Body of pancreas (tissue), 4 donors: ENCODE measurements at regions not wholly inside any gene's neighbourhood (a gene's known extent, or its start where the extent isn't known, plus 50 kb on each side); places are given as distances from the start of the nearest gene placed in this dataset.

Experiments
- POLR2A ChIP-seq, 3 donors: fragments of 450-650 bp; IDR thresholded peaks; one replicate each; pipeline ENCODE4 v1.6.1; 2016; ENCODE audit warnings: antibody characterized with exemption in 3 of 3, mild to moderate bottlenecking in 2 of 3
- TF ChIP-seq, protein P1 (sequence below), 7 experiments: fragments of 450-650 bp in 4 of 7; fragments of 200-600 bp in 3 of 7; sonication (generic) in 3 of 7; IDR thresholded peaks; one replicate each; pipeline ENCODE4 v1.5.1; 2016 to 2019; ENCODE audit warnings: antibody characterized with exemption in 7 of 7

DNA sequence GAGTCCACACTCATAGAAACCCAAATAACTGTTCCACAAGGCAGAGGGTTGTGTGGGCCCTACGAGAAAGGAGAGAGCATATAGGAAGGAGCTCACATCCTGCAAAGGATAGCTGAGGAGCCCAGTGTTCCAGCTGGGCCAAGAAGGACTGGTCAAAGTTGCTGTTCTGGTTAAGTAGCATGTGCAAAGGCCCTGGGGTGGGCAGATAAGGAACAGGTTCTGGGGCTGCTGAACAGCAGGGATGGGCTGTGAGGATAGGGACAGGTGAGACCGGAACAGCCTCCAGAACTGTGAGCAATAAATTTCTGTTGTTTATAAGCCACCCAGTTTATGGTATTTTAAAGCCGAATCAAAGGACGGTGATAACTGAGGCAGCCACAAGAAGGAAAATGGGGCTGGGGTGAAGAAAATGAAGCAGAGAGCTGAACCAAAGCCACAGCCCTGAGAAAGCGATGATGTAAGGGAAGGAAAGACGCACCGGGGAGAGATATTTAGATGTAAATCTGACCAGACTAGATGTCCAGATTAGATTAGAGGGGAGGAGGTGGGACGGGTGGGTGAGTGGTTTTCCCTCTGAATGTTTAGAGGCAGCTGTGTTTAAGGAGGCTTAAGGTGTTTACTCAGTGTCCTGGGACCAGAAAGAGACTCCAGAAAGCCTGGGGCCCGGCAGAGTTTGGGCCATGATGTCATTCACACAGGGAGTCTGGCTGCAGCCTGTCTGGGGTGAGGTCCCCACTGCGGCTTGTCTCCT, 180.8 kb upstream of the BCOR start:
- TF ChIP-seq, protein P1, sequence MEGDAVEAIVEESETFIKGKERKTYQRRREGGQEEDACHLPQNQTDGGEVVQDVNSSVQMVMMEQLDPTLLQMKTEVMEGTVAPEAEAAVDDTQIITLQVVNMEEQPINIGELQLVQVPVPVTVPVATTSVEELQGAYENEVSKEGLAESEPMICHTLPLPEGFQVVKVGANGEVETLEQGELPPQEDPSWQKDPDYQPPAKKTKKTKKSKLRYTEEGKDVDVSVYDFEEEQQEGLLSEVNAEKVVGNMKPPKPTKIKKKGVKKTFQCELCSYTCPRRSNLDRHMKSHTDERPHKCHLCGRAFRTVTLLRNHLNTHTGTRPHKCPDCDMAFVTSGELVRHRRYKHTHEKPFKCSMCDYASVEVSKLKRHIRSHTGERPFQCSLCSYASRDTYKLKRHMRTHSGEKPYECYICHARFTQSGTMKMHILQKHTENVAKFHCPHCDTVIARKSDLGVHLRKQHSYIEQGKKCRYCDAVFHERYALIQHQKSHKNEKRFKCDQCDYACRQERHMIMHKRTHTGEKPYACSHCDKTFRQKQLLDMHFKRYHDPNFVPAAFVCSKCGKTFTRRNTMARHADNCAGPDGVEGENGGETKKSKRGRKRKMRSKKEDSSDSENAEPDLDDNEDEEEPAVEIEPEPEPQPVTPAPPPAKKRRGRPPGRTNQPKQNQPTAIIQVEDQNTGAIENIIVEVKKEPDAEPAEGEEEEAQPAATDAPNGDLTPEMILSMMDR (IDR thresholded peaks at IDR 0.05), result no peak
- no peak for TF ChIP-seq POLR2A (IDR thresholded peaks at IDR 0.05)
